ENCODE measurements at regions not wholly inside any gene's neighbourhood (a gene's known extent, or its start where the extent isn't known, plus 50 kb on each side); places are given as distances from the start of the nearest gene placed in this dataset.

- TF ChIP-seq PHF8 (CRISPR knock-in tag; IDR thresholded peaks at IDR 0.05) (no peak), TBL1XR1 (IDR thresholded peaks at IDR 0.05; ENCODE audit: borderline replicate concordance, low read length, partially characterized antibody) (no peak), SIN3A (IDR thresholded peaks at IDR 0.05; ENCODE audit: borderline replicate concordance, low read depth, low read length) (no peak), THAP9 (CRISPR knock-in tag; IDR thresholded peaks at IDR 0.05; ENCODE audit: borderline replicate concordance) (no peak), NFIB (CRISPR knock-in tag; IDR thresholded peaks at IDR 0.05; ENCODE audit: borderline replicate concordance) (no peak), ZBTB25 (CRISPR knock-in tag; IDR thresholded peaks at IDR 0.05) (no peak), RFX5 (IDR thresholded peaks at IDR 0.05; ENCODE audit: low read depth, low read length) (no peak), EHMT2 (IDR thresholded peaks at IDR 0.05; ENCODE audit: borderline replicate concordance, low read depth, low read length) (no peak), GLI4 (CRISPR knock-in tag; IDR thresholded peaks at IDR 0.05; ENCODE audit: borderline replicate concordance) (no peak), ZNF614 (CRISPR knock-in tag; IDR thresholded peaks at IDR 0.05; ENCODE audit: borderline replicate concordance) (no peak)
- TF ChIP-seq, protein P1, sequence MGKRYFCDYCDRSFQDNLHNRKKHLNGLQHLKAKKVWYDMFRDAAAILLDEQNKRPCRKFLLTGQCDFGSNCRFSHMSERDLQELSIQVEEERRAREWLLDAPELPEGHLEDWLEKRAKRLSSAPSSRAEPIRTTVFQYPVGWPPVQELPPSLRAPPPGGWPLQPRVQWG (CRISPR knock-in tag; IDR thresholded peaks at IDR 0.05; ENCODE audit: borderline replicate concordance, low read depth), result no peak
- TF ChIP-seq, protein P2, sequence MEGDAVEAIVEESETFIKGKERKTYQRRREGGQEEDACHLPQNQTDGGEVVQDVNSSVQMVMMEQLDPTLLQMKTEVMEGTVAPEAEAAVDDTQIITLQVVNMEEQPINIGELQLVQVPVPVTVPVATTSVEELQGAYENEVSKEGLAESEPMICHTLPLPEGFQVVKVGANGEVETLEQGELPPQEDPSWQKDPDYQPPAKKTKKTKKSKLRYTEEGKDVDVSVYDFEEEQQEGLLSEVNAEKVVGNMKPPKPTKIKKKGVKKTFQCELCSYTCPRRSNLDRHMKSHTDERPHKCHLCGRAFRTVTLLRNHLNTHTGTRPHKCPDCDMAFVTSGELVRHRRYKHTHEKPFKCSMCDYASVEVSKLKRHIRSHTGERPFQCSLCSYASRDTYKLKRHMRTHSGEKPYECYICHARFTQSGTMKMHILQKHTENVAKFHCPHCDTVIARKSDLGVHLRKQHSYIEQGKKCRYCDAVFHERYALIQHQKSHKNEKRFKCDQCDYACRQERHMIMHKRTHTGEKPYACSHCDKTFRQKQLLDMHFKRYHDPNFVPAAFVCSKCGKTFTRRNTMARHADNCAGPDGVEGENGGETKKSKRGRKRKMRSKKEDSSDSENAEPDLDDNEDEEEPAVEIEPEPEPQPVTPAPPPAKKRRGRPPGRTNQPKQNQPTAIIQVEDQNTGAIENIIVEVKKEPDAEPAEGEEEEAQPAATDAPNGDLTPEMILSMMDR (CRISPR knock-in tag; IDR thresholded peaks at IDR 0.05), result peak; percentile 59
Observed at GRCh38 chr2:226581004-226581403, 218.6 kb downstream of the IRS1 start.
